ENCODE measurements at regions not wholly inside any gene's neighbourhood (a gene's known extent, or its start where the extent isn't known, plus 50 kb on each side); places are given as distances from the start of the nearest gene placed in this dataset.

DNA sequence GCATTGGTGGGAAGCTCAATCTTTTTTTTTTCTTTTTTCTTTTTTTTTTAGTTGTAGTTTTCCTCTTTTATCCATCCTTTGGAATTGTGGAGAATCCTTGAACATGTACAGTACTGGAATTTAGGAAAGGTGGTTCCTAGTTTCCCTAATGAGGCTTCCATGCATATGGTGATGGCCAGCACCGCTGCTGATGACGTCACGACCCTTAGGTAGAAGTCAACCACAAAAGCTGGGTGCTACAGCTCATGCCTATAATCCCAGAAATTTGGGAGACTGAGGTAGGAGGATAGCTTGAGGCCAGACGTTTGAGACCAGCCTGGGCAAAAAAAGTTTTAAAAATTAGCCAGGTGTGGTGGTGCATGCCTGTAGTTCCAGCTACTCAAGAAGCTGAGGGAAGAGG, 79.3 kb upstream of the SOX4 start:
- no peak for DNase-seq
- Mint-ChIP-seq H3K4me1 (ENCODE audit: low read depth, unreplicated experiment) (no peaks in the 10 kb centered on the region), H3K4me3 (ENCODE audit: unreplicated experiment) (no peak overlapping the region), H3K36me3 (ENCODE audit: unreplicated experiment) (no peaks in the 10 kb centered on the region), H3K27me3 (ENCODE audit: unreplicated experiment) (no peaks in the 10 kb centered on the region), H3K27ac (ENCODE audit: unreplicated experiment) (no peak overlapping the region), H3K9me3 (ENCODE audit: unreplicated experiment) (no peaks in the 10 kb centered on the region)
- TF ChIP-seq, protein P1, sequence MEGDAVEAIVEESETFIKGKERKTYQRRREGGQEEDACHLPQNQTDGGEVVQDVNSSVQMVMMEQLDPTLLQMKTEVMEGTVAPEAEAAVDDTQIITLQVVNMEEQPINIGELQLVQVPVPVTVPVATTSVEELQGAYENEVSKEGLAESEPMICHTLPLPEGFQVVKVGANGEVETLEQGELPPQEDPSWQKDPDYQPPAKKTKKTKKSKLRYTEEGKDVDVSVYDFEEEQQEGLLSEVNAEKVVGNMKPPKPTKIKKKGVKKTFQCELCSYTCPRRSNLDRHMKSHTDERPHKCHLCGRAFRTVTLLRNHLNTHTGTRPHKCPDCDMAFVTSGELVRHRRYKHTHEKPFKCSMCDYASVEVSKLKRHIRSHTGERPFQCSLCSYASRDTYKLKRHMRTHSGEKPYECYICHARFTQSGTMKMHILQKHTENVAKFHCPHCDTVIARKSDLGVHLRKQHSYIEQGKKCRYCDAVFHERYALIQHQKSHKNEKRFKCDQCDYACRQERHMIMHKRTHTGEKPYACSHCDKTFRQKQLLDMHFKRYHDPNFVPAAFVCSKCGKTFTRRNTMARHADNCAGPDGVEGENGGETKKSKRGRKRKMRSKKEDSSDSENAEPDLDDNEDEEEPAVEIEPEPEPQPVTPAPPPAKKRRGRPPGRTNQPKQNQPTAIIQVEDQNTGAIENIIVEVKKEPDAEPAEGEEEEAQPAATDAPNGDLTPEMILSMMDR (IDR thresholded peaks at IDR 0.05; ENCODE audit: partially characterized antibody, unreplicated experiment): no peak

DNA sequence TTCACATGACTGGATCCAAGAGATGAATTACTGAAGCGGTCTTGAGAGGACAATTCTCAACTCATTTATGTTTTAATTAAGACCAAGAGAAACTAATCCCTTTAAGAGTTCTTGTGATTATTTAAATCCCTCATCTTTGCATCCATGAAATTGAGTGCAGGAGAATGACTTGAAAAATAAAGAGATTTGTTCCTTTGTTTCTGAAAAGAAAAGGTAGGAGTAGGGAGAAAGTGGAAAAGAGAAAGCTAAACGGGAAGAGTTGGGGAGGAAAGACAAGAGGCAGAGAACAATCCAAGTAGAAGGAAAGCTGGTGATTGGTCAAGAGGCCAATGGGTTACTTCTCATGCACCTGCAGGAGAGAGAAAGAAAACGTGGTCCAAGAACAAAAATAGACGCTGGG, 75.2 kb upstream of the SOX4 start:
- H3K27me3 Mint-ChIP-seq (ENCODE audit: unreplicated experiment): no peaks in the 10 kb centered on the region
- H3K36me3 Mint-ChIP-seq (ENCODE audit: unreplicated experiment): no peaks in the 10 kb centered on the region
- TF ChIP-seq, protein P1 (IDR thresholded peaks at IDR 0.05; ENCODE audit: partially characterized antibody, unreplicated experiment): no peak
- no peak overlapping the region for H3K4me3 Mint-ChIP-seq (ENCODE audit: unreplicated experiment)
- H3K4me1 Mint-ChIP-seq (ENCODE audit: low read depth, unreplicated experiment): peaks cover 7% of the 10 kb centered on the region
- DNase-seq: no peak
- H3K9me3 Mint-ChIP-seq (ENCODE audit: unreplicated experiment): no peaks in the 10 kb centered on the region
- H3K27ac Mint-ChIP-seq (ENCODE audit: unreplicated experiment): no peak overlapping the region

DNA sequence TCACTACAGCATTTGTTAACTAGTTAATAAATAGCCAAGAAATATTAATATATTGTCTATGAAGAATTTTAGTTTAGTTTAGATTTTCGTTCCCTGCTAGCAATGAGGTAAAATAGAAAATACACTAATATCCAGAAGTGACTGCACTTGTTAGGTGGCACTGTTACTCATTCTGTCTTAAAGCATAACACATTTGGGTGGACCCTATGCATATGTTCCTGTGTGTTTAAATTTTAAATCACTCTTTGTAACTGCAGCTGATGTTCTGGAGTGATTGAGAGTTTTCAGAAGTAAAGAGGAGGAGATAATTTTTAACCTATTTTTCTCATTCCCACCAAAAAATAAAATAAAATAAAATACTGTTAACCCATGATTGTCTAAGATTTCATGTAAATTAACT, 73.9 kb upstream of the SOX4 start:
- Mint-ChIP-seq H3K27ac (ENCODE audit: unreplicated experiment) (no peak overlapping the region), H3K9me3 (ENCODE audit: unreplicated experiment) (no peaks in the 10 kb centered on the region), H3K36me3 (ENCODE audit: unreplicated experiment) (no peaks in the 10 kb centered on the region), H3K27me3 (ENCODE audit: unreplicated experiment) (no peaks in the 10 kb centered on the region), H3K4me1 (ENCODE audit: low read depth, unreplicated experiment) (peaks cover 9% of the 10 kb centered on the region), H3K4me3 (ENCODE audit: unreplicated experiment) (no peak overlapping the region)
- TF ChIP-seq, protein P1 (IDR thresholded peaks at IDR 0.05; ENCODE audit: partially characterized antibody, unreplicated experiment): no peak
- no peak for DNase-seq

DNA sequence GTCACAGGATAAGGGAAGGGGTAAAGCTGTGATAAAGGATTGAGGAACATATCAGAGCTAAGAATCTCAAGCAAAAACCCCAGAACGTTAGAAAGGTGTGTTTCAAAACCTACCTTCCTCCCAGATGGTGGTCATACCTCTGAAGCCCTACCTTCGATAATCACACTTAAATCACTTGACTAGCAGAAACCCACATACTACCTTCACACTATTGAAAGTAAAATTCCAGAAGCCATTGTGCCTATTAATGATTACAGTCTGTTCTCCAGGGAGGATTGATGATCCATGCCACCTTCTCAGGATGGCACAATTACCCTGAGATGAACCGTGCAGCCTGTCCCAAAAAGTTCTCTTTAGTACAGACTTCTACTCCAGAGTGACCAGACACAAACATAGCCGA, 72.3 kb upstream of the SOX4 start:
- Mint-ChIP-seq H3K9me3 (ENCODE audit: unreplicated experiment) (no peaks in the 10 kb centered on the region), H3K4me3 (ENCODE audit: unreplicated experiment) (no peak overlapping the region), H3K36me3 (ENCODE audit: unreplicated experiment) (no peaks in the 10 kb centered on the region), H3K27me3 (ENCODE audit: unreplicated experiment) (no peaks in the 10 kb centered on the region), H3K4me1 (ENCODE audit: low read depth, unreplicated experiment) (peaks cover 9% of the 10 kb centered on the region), H3K27ac (ENCODE audit: unreplicated experiment) (no peak overlapping the region)
- DNase-seq: no peak
- TF ChIP-seq, protein P1 (IDR thresholded peaks at IDR 0.05; ENCODE audit: partially characterized antibody, unreplicated experiment): no peak

DNA sequence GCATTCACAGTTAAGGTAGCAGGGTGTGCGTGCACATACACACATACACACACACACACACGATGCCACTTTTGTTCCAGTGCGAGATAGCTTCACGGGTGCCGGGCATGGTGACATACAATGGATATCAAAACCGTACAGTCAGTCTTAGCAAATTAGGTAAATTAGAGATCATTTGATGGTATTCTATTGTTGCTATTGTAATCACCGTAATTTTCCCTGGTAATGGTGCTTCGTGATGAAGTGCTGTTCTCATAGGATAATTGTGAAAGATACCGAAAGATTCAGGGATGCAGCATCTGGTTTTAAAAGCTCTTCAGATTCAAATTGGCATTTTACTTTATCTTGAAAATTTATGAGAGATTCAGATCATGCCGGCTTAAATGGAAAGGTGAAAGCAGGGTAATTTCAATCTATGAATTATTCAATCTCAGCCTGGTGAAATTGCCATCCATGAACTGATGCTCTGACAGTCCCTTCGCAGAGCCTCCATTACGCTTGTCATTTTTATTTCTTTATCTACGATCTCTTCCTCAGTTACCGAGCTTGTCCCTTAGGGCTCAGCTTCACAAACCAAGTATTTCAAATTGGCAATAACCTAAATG, 71.3 kb upstream of the SOX4 start:
- Mint-ChIP-seq H3K27me3 (ENCODE audit: unreplicated experiment) (no peaks in the 10 kb centered on the region), H3K9me3 (ENCODE audit: unreplicated experiment) (no peaks in the 10 kb centered on the region), H3K36me3 (ENCODE audit: unreplicated experiment) (no peaks in the 10 kb centered on the region), H3K4me3 (ENCODE audit: unreplicated experiment) (no peak overlapping the region), H3K27ac (ENCODE audit: unreplicated experiment) (no peak overlapping the region), H3K4me1 (ENCODE audit: low read depth, unreplicated experiment) (peaks cover 9% of the 10 kb centered on the region)
- DNase-seq: no peak
- TF ChIP-seq, protein P1 (IDR thresholded peaks at IDR 0.05; ENCODE audit: partially characterized antibody, unreplicated experiment): no peak
